Hepatocyte (in vitro differentiated cells): ENCODE measurements at regions not wholly inside any gene's neighbourhood (a gene's known extent, or its start where the extent isn't known, plus 50 kb on each side); places are given as distances from the start of the nearest gene placed in this dataset.

ENCODE experiments used
- CTCF ChIP-seq: fragments of 200-600 bp; sonication (generic); IDR thresholded peaks from 2 replicates; pipeline ENCODE4 v1.5.1; 2016; ENCODE audit warnings: antibody characterized with exemption, mild to moderate bottlenecking; ENCODE audit not compliant: poor library complexity
- EZH2 ChIP-seq: fragments of 200-600 bp; sonication (generic); IDR thresholded peaks from 2 replicates; pipeline ENCODE4 v1.6.1; 2016; ENCODE audit warnings: antibody characterized with exemption, mild to moderate bottlenecking, borderline replicate concordance
- EZH2phosphoT487 ChIP-seq: fragments of 200-600 bp; sonication (generic); IDR thresholded peaks from one replicate; pipeline ENCODE4 v1.6.1; 2018; ENCODE audit warnings: antibody characterized with exemption, mild to moderate bottlenecking, low read depth, moderate library complexity; ENCODE audit not compliant: unreplicated experiment, severe bottlenecking

GRCh38 chr5:3875144-3875543, 279.5 kb downstream of the IRX1 start:
- TF ChIP-seq CTCF (no peak), EZH2phosphoT487 (no peak), EZH2 (no peak)
